Left cardiac atrium (tissue), 4 donors: ENCODE measurements at regions not wholly inside any gene's neighbourhood (a gene's known extent, or its start where the extent isn't known, plus 50 kb on each side); places are given as distances from the start of the nearest gene placed in this dataset.
A peak's percentile ranks its signal among the peaks of the same experiment; 100 is the strongest.
"Not testable (repeated sequence)": the region's sequence is repeated elsewhere in the genome, so short reads cannot be mapped to it uniquely, and the experiment has no call there.

Source experiments
- ATAC-seq, 2 donors: fragments of 200-7000 bp; cut with Tn5 transposase; one replicate each; pipeline ENCODE4 v1.9.1; 2020; ENCODE audit warnings: mild to moderate bottlenecking in 2 of 2, moderate library complexity in 2 of 2
- DNase-seq: peaks from one replicate; pipeline ENCODE4 v3.0.0-alpha.2; 2020
- intact Hi-C, 2 donors: fragments of 100-400 bp; cut with DNase I; formaldehyde crosslinking; loops; one replicate each; pipeline versions ENCODE4 v1.14.1 to v1.15.1; 2022 to 2023
- donor health status: DM: no; HTN: yes; CAD: no.
- donor health status: DM: no; HTN: yes; CAD: no; lungs with severe emphysema.
- donor health status: DM: yes; HTN: yes; CAD: no.
- donor health status: Dilated cardiomyopathy.

DNA sequence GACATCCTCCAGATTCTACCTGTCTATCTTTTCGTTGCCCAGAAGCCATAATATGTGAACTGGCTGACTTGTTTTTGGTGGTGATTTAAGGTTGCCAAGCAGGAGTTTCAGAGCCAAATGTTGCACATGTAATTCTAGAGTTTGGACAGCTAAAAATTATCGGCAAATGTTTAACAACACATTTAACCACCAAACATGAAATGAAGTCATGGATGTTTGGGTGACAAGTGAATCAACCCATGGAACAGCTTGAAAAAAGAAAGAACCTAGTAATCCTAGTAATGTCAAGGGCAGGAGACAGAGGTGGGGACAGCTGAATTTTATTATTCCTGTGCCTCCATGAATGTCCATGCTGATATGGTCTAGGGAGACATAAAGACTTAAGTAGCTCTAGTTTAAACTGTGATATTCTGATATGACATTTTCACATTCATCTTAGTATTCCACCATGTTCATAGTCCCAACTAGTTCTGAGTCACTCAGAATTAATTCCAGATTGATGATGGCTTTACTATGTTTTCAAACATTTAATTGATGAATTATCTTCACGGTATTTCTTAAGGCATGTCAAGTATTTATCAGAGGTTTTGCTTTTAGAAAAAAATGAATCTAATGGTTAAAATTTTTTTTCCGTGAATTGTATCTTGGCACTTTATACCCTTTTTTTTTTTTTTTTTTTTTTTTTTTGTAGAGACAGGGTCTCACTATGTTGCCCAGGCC is 101.7 kb downstream of the SOCS6 start:
- no peak for DNase-seq
- intact Hi-C loops = no loop called here
- ATAC-seq = no peak

DNA sequence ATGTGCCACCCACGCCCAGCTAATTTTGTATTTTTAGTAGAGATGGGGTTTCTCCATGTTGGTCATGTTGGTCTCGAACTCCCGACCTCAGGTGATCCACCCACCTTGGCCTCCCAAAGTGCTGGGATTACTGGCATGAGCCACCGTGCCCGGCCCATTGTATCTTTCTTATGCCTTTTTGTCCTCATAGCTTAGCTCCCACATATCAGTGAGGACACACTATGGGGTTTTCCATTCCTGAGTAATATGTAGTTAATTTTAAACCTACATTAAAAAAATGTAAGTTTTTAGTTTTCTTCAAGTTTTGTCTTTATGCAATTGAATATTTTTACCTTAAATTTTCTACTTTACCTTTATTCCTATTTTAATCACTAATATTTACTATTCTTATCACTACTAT is 100.2 kb downstream of the SOCS6 start:
- intact Hi-C loops, DNase-seq, ATAC-seq: not testable (repeated sequence)

DNA sequence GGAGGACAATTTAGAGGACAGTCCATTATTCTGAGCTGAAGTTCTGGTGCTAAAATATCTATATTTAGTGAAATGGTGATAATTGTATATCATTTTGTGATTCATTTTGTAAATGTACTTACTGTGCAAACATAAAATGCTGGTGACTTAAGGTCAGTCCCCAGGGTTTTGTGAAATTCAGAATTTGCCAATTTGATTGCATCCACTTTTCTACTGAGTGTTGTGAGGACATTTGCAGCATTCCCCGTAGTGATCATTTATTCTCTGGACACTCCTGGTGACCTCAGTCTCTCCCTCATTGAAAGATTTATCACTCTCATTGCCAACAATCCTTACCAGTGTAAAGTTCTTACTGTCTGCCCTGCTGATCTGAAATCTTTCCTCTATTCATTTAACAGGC is 98.2 kb downstream of the SOCS6 start:
- ATAC-seq (peak in 1 of 2 donors; percentile 23), DNase-seq (no peak)
- intact Hi-C loops = no loop called here

DNA sequence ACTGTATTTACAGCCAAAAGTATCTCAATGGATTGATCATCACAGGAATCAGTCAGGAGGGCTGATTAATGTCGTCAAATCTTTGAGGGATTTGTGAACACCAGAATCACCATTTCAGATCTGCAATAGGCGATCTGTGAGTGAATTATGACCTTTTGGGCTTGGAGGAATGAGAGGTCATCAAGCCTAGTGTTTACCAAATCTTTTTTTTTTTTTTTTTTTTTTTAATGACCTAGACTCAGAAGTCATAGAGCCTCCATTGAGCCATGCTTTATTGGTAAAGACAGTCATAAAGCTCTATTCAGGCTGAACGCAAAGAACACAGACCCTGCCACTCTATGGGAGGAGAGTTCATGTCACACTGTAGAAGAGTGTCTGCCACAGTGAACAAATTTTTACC is 97.7 kb downstream of the SOCS6 start:
- ATAC-seq (no peak), DNase-seq (no peak)
- intact Hi-C loops = no loop called here

DNA sequence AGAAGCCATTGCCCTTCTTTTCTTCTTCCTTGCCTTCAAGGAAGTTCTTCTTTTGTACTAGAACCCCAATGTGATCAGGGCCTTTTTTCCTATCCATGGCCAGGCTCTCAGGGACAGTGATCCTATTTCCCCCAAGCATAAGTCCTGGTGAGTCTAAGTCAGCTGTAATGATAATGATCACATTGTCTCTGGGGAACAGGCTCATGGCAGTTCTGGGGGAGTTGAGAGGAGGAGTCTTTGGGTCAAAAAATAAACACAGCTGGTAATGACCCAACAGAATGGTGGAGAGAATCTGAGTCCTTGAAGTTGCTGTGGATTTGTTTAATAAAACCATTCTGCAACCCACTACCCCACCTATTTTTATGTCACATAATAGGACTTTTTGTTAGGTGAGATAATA is 96.6 kb downstream of the SOCS6 start:
- ATAC-seq (no peak), DNase-seq (no peak)
- intact Hi-C loops = no loop called here

DNA sequence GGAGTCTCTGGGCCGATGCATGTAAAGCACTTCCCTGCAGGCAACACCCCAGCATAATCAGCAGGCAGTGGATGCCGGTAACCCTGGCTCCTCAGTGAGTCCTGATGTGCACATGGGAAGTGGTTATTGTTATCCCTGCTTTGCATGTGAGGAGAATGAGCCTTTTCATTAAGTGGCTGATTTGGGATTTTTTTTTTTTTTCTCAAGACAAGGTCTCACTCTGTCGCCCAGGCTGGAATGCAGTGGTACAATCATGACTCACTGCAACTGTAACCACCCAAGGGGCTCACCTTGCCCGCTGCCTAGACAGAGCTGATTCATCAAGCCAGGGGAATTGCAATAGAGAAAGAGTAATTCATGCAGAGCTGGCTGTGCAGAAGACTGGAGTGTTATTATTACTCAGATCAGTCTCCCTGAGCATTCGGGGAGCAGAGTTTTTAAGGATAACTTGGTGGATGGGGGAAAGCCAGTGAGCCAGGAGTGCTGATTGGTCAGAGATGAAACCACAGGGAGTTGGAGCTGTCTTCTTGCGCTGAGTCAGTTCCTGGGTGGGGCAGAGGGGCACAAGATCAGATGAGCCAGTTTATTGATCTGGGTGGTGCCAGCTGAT is 95.4 kb downstream of the SOCS6 start:
- DNase-seq (no peak), ATAC-seq (no peak)
- intact Hi-C loops = no loop called here

DNA sequence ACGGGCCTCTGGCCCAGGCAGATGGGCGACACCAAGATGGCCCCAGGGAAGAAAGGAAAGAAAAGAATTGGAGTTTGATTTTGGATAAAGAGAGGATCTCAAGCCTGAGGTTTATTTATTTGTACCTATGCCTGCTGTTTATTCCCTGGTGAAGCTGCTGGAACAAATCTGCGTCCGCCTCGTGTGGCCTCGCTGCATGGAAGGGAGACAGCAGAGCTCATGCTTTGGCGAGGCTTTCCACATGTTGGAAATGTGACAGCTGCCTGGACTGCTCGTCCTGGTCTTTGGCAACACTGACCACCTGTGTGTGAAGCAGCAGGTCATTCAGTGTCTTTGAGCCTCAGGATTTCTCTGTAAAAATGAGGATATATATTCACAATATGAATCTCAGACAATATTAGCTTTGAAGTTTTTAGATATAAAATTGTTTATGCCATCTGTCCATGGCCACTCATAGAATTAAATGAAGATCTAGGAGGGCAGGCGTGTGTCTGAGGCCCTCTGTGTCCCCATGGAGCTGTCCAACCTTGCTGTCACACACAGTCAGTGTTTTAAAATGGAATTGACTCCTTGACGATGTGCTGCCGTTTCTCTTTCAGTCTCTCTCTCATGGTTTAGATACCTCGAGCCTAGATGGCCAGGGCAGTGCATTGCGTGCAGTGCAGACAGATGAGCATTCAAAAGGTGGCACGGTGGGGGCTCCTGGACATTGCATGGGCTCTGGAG is 94.3 kb downstream of the SOCS6 start:
- intact Hi-C loops = no loop called here
- no peak for ATAC-seq
- DNase-seq = no peak

DNA sequence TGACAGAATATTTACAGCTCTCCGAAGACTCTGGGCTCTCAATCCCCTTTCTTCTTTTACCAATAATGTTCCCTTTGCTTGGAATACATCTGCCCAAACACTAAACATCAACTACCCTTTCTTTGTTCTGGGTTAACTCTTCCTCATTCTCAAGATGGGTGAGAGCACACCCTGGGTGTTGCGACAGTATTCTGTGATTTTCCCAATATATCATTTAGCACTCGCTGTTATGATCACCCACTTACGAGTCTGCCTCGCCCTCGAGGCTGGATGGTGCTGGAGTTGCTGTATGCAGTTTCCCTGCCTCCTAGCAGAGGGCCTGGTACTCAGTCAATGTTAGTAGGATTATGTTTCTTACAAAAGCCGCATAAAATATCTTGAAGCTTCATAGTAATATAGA is 93.2 kb downstream of the SOCS6 start:
- ATAC-seq (peak in 1 of 2 donors; percentile 42), DNase-seq (no peak)
- intact Hi-C loops = no loop called here

DNA sequence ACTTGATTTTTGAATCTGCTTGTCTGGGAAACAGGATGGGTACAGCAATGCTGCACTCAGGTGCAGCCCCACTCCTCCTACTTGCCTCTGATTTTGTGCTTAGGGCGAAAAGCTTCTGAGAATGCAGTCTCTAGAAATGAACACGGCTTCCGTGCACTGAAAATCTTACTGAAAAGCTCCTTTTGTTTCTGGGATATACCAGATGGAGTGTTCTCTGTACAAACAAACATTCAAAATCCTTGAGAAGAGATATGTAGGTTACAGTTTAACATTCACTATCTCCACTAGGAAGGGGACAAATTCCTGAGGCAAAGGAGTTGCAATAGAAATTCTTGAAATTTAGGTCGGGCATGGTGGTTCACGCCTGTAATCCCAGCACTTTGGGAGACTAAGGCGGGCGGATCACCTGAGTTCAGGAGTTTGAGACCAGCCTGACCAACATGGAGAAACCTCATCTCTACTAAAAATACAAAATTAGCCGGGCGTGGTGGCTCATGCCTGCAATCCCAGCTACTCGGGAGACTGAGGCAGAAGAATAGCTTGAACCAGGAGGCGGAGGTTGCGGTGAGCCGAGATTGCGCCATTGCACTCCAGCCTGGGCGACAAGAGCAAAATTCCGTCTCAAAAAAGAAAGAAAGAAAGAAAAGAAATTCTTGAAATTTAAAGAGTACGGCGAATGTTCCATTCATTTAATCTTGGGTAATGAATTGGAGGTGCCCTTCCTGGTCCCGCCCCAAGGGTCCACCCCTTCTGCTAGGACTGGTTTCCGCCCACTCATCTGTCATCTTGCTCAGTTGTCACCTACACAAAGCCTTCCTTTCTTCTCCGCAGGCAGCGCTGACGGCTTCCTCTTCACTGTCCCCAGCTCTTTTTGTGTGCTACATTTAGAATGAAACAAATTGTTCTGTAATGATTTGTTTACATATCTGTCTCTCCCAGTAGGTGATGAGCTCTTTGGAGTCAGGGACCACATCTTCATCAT is 92.4 kb downstream of the SOCS6 start:
- ATAC-seq (peak; percentile 90 to 94), DNase-seq (peak; percentile 49)
- intact Hi-C loops = no loop called here
